ENCODE measurements at regions not wholly inside any gene's neighbourhood (a gene's known extent, or its start where the extent isn't known, plus 50 kb on each side); places are given as distances from the start of the nearest gene placed in this dataset.

- TF ChIP-seq GATA3 (IDR thresholded peaks at IDR 0.05; ENCODE audit: low read depth, low read length): no peak
- peak; percentile 49 for TF ChIP-seq GATA2 (IDR thresholded peaks at IDR 0.05; ENCODE audit: low read depth, low read length)
Observed at GRCh38 chr7:46291050-46291438, 370.0 kb upstream of the IGFBP3 start.

All from SH-SY5Y (cell line).